ENCODE measurements at regions not wholly inside any gene's neighbourhood (a gene's known extent, or its start where the extent isn't known, plus 50 kb on each side); places are given as distances from the start of the nearest gene placed in this dataset.

DNA sequence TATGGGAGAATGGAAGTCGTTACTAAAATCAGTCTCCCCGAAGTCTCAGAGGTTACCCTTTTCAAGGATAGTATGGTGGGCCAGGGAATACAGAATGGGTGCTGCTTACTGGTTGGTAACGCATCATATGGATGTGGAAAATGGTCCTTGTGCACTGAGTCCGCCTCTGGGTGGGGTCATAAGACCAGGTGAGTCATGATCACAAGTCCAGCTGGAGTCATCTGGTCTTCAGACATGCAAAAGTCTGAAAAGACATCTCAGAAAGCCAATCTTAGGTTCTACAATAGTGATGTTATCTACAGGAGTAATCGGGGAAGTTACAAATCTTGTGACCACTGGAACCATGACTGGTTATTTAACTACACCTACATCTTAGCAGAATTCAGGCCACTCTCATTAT lies 71.9 kb upstream of the TCL1B start:
- dilution Hi-C loops (cut with HindIII; ENCODE audit: low sequenced_read_pairs, unreplicated experiment) (no loop called here), in situ Hi-C loops (cut with MboI; ENCODE audit: low sequenced_read_pairs) (no loop called here), intact Hi-C loops (cut with micrococcal nuclease) (no loop called here)
- Histone ChIP-seq H3K9me1 (ENCODE audit: insufficient read depth, low read length) (no peaks in the 10 kb centered on the region), H2AFZ (replicated peaks; ENCODE audit: low read length, poor library complexity) (no peak overlapping the region), H3K56ac (ENCODE audit: extremely low read depth, insufficient read depth, low read length) (no peak overlapping the region), H3K79me1 (ENCODE audit: low read depth in 1 of 2, low read length in 2 of 2) (no peaks in the 10 kb centered on the region), H2BK20ac (ENCODE audit: low read depth, low read length) (no peak overlapping the region), H2AK9ac (replicated peaks; ENCODE audit: low read depth, low read length, poor library complexity) (no peak overlapping the region), H3K36me3 (ENCODE audit: control insufficient read depth, insufficient read depth, low read length) (no peaks in the 10 kb centered on the region), H4K5ac (ENCODE audit: low read depth, low read length) (no peak overlapping the region), H3K4me1 (ENCODE audit: control insufficient read depth, insufficient read depth, low read length) (no peaks in the 10 kb centered on the region), H2BK120ac (ENCODE audit: low read depth, low read length) (no peak overlapping the region), H3K9ac (ENCODE audit: low read depth, low read length) (no peak overlapping the region), H2BK15ac (ENCODE audit: low read depth, low read length) (no peak overlapping the region), H4K91ac (ENCODE audit: insufficient read depth, low read depth, low read length) (no peak overlapping the region), H3K27ac (ENCODE audit: insufficient read depth, low read length) (no peak overlapping the region), H3K14ac (replicated peaks; ENCODE audit: low read depth, low read length) (no peak overlapping the region), H4K20me1 (ENCODE audit: insufficient read depth, low read length) (no peaks in the 10 kb centered on the region), H3K4me3 (ENCODE audit: insufficient read depth, low read depth, low read length) (no peak overlapping the region), H3K23ac (ENCODE audit: low read depth, low read length) (no peak overlapping the region), H3K9me3 (ENCODE audit: control insufficient read depth, insufficient read depth, low read length) (no peaks in the 10 kb centered on the region), H2BK5ac (ENCODE audit: low read depth, low read length, poor library complexity, severe bottlenecking) (no peak overlapping the region), H4K8ac (ENCODE audit: low read depth in 2 of 2, low read length in 2 of 2) (no peak overlapping the region), H3K27me3 (ENCODE audit: control insufficient read depth, insufficient read depth, low read length) (no peaks in the 10 kb centered on the region; the same call in 1 of the 2 replicates), H2AK5ac (ENCODE audit: low read depth, low read length) (no peak overlapping the region), H3K4ac (ENCODE audit: low read depth, low read length) (no peak overlapping the region), H3K18ac (ENCODE audit: low read depth, low read length) (no peak overlapping the region), H3K4me2 (ENCODE audit: low read depth, low read length) (no peak overlapping the region)
- ChIA-PET POLR2A (ENCODE audit: unreplicated experiment) (no interaction called here), CTCF (no interaction called here)
- no TSS peak for BruUV-seq (replicated peaks)
- WGBS, 2 experiments (ENCODE audit: extremely low coverage in 2 of 2, insufficient read length in 1 of 2), result 41% methylated on average over 3 of the region's 5 CpGs; no CpG with 5 or more reads in 1 of the 2 experiments
- ATAC-seq (ENCODE audit: low read depth) (no peak), DNase-seq (no peak)
- TF ChIP-seq MXI1 (IDR thresholded peaks at IDR 0.05; ENCODE audit: borderline replicate concordance, low read depth, low read length), result no peak
- no peak for TF ChIP-seq POLR2A (IDR thresholded peaks at IDR 0.05; ENCODE audit: low read depth, low read length)
- TF ChIP-seq RFX5 (IDR thresholded peaks at IDR 0.05; ENCODE audit: low read depth, low read length), result no peak
- TF ChIP-seq CEBPB (IDR thresholded peaks at IDR 0.05; ENCODE audit: low read depth, low read length), result no peak
- TF ChIP-seq RCOR1 (IDR thresholded peaks at IDR 0.05; ENCODE audit: insufficient replicate concordance, low read length), result no peak
- TF ChIP-seq, protein P1, sequence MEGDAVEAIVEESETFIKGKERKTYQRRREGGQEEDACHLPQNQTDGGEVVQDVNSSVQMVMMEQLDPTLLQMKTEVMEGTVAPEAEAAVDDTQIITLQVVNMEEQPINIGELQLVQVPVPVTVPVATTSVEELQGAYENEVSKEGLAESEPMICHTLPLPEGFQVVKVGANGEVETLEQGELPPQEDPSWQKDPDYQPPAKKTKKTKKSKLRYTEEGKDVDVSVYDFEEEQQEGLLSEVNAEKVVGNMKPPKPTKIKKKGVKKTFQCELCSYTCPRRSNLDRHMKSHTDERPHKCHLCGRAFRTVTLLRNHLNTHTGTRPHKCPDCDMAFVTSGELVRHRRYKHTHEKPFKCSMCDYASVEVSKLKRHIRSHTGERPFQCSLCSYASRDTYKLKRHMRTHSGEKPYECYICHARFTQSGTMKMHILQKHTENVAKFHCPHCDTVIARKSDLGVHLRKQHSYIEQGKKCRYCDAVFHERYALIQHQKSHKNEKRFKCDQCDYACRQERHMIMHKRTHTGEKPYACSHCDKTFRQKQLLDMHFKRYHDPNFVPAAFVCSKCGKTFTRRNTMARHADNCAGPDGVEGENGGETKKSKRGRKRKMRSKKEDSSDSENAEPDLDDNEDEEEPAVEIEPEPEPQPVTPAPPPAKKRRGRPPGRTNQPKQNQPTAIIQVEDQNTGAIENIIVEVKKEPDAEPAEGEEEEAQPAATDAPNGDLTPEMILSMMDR (conservative IDR thresholded peaks at IDR 0.05; ENCODE audit: low read depth, low read length), result no peak
- no peak for TF ChIP-seq SMC3 (IDR thresholded peaks at IDR 0.05; ENCODE audit: low read depth, low read length)
- no peak for TF ChIP-seq NFE2L2 (IDR thresholded peaks at IDR 0.05; ENCODE audit: low read depth, low read length)
- TF ChIP-seq FOS (IDR thresholded peaks at IDR 0.05; ENCODE audit: low read depth, low read length), result no peak
- no peak for TF ChIP-seq MAZ (IDR thresholded peaks at IDR 0.05; ENCODE audit: borderline replicate concordance, low read depth, low read length)
- TF ChIP-seq, protein P2, sequence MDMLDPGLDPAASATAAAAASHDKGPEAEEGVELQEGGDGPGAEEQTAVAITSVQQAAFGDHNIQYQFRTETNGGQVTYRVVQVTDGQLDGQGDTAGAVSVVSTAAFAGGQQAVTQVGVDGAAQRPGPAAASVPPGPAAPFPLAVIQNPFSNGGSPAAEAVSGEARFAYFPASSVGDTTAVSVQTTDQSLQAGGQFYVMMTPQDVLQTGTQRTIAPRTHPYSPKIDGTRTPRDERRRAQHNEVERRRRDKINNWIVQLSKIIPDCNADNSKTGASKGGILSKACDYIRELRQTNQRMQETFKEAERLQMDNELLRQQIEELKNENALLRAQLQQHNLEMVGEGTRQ (IDR thresholded peaks at IDR 0.05; ENCODE audit: low read depth, low read length), result no peak
- no peak for TF ChIP-seq RAD21 (IDR thresholded peaks at IDR 0.05; ENCODE audit: low read length)

Measured in IMR-90 (cell line).